ENCODE measurements at regions not wholly inside any gene's neighbourhood (a gene's known extent, or its start where the extent isn't known, plus 50 kb on each side); places are given as distances from the start of the nearest gene placed in this dataset.

DNA sequence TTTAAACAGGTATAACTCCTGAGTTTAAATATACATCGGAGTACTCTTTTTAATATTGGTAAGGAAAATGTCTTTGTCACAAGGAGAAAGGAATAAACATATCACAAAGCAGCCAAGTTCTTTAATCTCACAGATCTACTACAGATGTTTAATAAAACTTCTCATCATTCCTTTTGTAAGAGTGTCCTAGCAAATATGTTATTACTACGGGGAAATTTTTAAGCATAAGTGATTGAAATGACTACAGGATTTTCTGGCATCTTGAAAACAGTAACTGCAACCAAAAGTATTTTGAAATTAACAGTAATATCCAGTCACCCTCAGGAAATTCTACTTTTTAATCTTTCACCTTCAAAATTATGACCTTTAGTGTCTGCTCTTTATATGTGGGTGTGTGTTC lies 403.1 kb downstream of the IRS1 start:
- no peak for TF ChIP-seq CTCF (conservative IDR thresholded peaks at IDR 0.05; ENCODE audit: low read depth, low read length)
- TF ChIP-seq EZH2 (IDR thresholded peaks at IDR 0.05; ENCODE audit: borderline replicate concordance, low read depth, low read length, poor library complexity, severe bottlenecking) = no peak

Measured in A673 (cell line).